SK-N-SH treated with all-trans-retinoic acid at 6 μM for 48 hours (cell line): ENCODE measurements at regions not wholly inside any gene's neighbourhood (a gene's known extent, or its start where the extent isn't known, plus 50 kb on each side); places are given as distances from the start of the nearest gene placed in this dataset.
A peak's percentile ranks its signal among the peaks of the same experiment; 100 is the strongest.

Experiments used
- ATAC-seq: fragments of 200-7000 bp; cut with Tn5 transposase; 3 replicates; pipeline ENCODE4 v1.9.1; 2020; ENCODE audit warnings: mild to moderate bottlenecking, moderate library complexity
- ARNTL ChIP-seq: fragments of 450-650 bp; formaldehyde crosslinking; IDR thresholded peaks from 2 replicates; pipeline ENCODE4 v1.5.0; 2020; ENCODE audit warnings: low read depth, mild to moderate bottlenecking, moderate library complexity, borderline replicate concordance
- BACH2 ChIP-seq: fragments of 250-450 bp; sonication (Bioruptor Pico); IDR thresholded peaks from 2 replicates; pipeline ENCODE4 v1.9.0; 2021; ENCODE audit warnings: mild to moderate bottlenecking, borderline replicate concordance
- ESRRG ChIP-seq: fragments of 250-450 bp; sonication (Bioruptor Pico); IDR thresholded peaks from 2 replicates; pipeline ENCODE4 v1.6.1; 2021; ENCODE audit warnings: mild to moderate bottlenecking
- GLIS3 ChIP-seq: fragments of 250-450 bp; sonication (Bioruptor Pico); IDR thresholded peaks from 2 replicates; pipeline ENCODE4 v1.5.0; 2020; ENCODE audit warnings: mild to moderate bottlenecking, moderate library complexity
- ISL1 ChIP-seq: fragments of 250-450 bp; sonication (Bioruptor Pico); IDR thresholded peaks from 2 replicates; pipeline ENCODE4 v2.1.2; 2022; ENCODE audit warnings: mild to moderate bottlenecking, moderate library complexity
- OSR1 ChIP-seq: fragments of 250-450 bp; sonication (Bioruptor Pico); IDR thresholded peaks from 2 replicates; pipeline ENCODE4 v1.8.0; 2022; ENCODE audit warnings: moderate library complexity, mild to moderate bottlenecking, inconsistent platforms
- PPARA ChIP-seq: fragments of 250-450 bp; sonication (Bioruptor Pico); IDR thresholded peaks from 2 replicates; pipeline ENCODE4 v1.5.0; 2020; ENCODE audit warnings: mild to moderate bottlenecking, borderline replicate concordance
- RARB ChIP-seq: fragments of 250-450 bp; sonication (Bioruptor Pico); IDR thresholded peaks from 2 replicates; pipeline ENCODE4 v1.8.0; 2021; ENCODE audit warnings: mild to moderate bottlenecking, moderate library complexity
- SNAI2 ChIP-seq: fragments of 250-450 bp; sonication (Bioruptor Pico); IDR thresholded peaks from 2 replicates; pipeline ENCODE4 v1.5.0; 2020; ENCODE audit warnings: mild to moderate bottlenecking, moderate library complexity
- TCF4 ChIP-seq: fragments of 250-450 bp; sonication (Bioruptor Pico); IDR thresholded peaks from 2 replicates; pipeline ENCODE4 v1.8.0; 2021; ENCODE audit warnings: mild to moderate bottlenecking, moderate library complexity, borderline replicate concordance
- TOX ChIP-seq: fragments of 250-450 bp; sonication (Bioruptor Pico); IDR thresholded peaks from 2 replicates; pipeline ENCODE4 v1.8.0; 2021; ENCODE audit warnings: mild to moderate bottlenecking, moderate library complexity, borderline replicate concordance
- TSHZ2 ChIP-seq: fragments of 250-450 bp; sonication (Bioruptor Pico); IDR thresholded peaks from 2 replicates; pipeline ENCODE4 v1.5.0; 2020; ENCODE audit warnings: mild to moderate bottlenecking, moderate library complexity
- ZC3H10 ChIP-seq: fragments of 250-450 bp; sonication (Bioruptor Pico); IDR thresholded peaks from 2 replicates; pipeline ENCODE4 v1.5.1; 2021; ENCODE audit warnings: mild to moderate bottlenecking, moderate library complexity
- ZFP3 ChIP-seq: fragments of 250-450 bp; sonication (Bioruptor Pico); IDR thresholded peaks from 2 replicates; pipeline ENCODE4 v1.5.0; 2020; ENCODE audit warnings: mild to moderate bottlenecking, moderate library complexity
- ZFP30 ChIP-seq: fragments of 450-650 bp; formaldehyde crosslinking; IDR thresholded peaks from 2 replicates; pipeline ENCODE4 v1.5.0; 2022; ENCODE audit warnings: mild to moderate bottlenecking, moderate library complexity
- ZNF565 ChIP-seq: fragments of 450-650 bp; formaldehyde crosslinking; conservative IDR thresholded peaks from 2 replicates; pipeline ENCODE4 v1.5.0; 2020; ENCODE audit warnings: low read depth, mild to moderate bottlenecking, moderate library complexity
- ZNF70 ChIP-seq: fragments of 450-650 bp; formaldehyde crosslinking; IDR thresholded peaks from 2 replicates; pipeline ENCODE4 v1.5.0; 2020; ENCODE audit warnings: mild to moderate bottlenecking, moderate library complexity
- ZNF8 ChIP-seq: fragments of 450-650 bp; formaldehyde crosslinking; IDR thresholded peaks from 2 replicates; pipeline ENCODE4 v1.5.0; 2020; ENCODE audit warnings: mild to moderate bottlenecking, moderate library complexity
- TF ChIP-seq, protein P1 (sequence below): fragments of 250-450 bp; sonication (Bioruptor Pico); IDR thresholded peaks from 2 replicates; pipeline ENCODE4 v1.8.0; 2021; ENCODE audit warnings: low read depth, mild to moderate bottlenecking, moderate library complexity, borderline replicate concordance
- TF ChIP-seq, protein P2 (sequence below): fragments of 250-450 bp; sonication (Bioruptor Pico); IDR thresholded peaks from 2 replicates; pipeline ENCODE4 v1.8.0; 2020; ENCODE audit warnings: mild to moderate bottlenecking, moderate library complexity, borderline replicate concordance
- TF ChIP-seq, protein P3 (sequence below): fragments of 250-450 bp; sonication (Bioruptor Pico); IDR thresholded peaks from 2 replicates; pipeline ENCODE4 v1.5.1; 2020; ENCODE audit warnings: low read depth, mild to moderate bottlenecking, moderate library complexity

DNA sequence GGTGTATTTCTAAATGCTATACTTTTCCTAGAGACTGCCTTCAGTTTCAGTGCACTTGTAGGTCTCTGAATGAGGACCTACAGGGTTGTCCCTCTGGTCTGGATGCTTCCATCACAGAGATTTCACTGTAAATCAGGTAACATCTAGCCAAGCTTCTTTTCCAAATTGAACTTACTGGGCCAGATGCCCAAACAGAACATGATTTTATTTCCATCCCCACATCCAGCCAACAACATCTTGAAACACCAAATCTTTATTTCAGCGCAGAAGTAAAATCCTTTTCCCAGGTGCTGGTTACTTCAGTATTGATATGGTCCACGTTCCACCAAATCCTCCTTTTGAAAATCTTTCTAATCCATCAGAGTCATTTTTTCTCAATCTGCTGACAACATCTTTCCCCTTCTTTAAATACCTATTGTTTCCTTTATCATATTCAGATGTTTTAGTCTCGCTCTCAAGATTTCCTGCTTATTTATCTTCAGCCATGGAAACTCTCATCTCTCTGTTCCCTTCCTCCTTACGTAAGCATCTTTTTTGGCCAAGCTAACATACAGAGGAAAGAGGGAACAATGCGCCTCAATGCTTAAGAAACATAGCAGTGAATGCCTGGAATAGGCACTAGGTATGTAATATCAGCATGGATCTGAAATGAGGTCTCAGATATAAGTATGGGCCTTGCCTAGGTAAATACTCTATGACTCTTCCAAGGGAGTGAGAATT lies 201.2 kb upstream of the MTNR1B start:
- ATAC-seq = no peak
- TF ChIP-seq, protein P1, sequence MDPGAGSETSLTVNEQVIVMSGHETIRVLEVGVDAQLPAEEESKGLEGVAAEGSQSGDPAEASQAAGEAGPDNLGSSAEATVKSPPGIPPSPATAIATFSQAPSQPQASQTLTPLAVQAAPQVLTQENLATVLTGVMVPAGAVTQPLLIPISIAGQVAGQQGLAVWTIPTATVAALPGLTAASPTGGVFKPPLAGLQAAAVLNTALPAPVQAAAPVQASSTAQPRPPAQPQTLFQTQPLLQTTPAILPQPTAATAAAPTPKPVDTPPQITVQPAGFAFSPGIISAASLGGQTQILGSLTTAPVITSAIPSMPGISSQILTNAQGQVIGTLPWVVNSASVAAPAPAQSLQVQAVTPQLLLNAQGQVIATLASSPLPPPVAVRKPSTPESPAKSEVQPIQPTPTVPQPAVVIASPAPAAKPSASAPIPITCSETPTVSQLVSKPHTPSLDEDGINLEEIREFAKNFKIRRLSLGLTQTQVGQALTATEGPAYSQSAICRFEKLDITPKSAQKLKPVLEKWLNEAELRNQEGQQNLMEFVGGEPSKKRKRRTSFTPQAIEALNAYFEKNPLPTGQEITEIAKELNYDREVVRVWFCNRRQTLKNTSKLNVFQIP (CRISPR knock-in tag) = no peak
- no peak for TF ChIP-seq TSHZ2 (CRISPR knock-in tag)
- TF ChIP-seq, protein P2, sequence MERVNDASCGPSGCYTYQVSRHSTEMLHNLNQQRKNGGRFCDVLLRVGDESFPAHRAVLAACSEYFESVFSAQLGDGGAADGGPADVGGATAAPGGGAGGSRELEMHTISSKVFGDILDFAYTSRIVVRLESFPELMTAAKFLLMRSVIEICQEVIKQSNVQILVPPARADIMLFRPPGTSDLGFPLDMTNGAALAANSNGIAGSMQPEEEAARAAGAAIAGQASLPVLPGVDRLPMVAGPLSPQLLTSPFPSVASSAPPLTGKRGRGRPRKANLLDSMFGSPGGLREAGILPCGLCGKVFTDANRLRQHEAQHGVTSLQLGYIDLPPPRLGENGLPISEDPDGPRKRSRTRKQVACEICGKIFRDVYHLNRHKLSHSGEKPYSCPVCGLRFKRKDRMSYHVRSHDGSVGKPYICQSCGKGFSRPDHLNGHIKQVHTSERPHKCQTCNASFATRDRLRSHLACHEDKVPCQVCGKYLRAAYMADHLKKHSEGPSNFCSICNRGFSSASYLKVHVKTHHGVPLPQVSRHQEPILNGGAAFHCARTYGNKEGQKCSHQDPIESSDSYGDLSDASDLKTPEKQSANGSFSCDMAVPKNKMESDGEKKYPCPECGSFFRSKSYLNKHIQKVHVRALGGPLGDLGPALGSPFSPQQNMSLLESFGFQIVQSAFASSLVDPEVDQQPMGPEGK (CRISPR knock-in tag) = no peak
- TF ChIP-seq ZNF70 = no peak
- TF ChIP-seq SNAI2 (CRISPR knock-in tag) = no peak
- TF ChIP-seq TCF4 (CRISPR knock-in tag) = no peak
- TF ChIP-seq RARB (CRISPR knock-in tag) = no peak
- no peak for TF ChIP-seq ZFP3 (CRISPR knock-in tag)
- no peak for TF ChIP-seq BACH2 (CRISPR knock-in tag)
- TF ChIP-seq PPARA = no peak
- no peak for TF ChIP-seq ISL1 (CRISPR knock-in tag)
- TF ChIP-seq, protein P3, sequence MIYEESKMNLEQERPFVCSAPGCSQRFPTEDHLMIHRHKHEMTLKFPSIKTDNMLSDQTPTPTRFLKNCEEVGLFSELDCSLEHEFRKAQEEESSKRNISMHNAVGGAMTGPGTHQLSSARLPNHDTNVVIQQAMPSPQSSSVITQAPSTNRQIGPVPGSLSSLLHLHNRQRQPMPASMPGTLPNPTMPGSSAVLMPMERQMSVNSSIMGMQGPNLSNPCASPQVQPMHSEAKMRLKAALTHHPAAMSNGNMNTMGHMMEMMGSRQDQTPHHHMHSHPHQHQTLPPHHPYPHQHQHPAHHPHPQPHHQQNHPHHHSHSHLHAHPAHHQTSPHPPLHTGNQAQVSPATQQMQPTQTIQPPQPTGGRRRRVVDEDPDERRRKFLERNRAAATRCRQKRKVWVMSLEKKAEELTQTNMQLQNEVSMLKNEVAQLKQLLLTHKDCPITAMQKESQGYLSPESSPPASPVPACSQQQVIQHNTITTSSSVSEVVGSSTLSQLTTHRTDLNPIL = no peak
- TF ChIP-seq ZC3H10 (CRISPR knock-in tag) = no peak
- no peak for TF ChIP-seq ZNF565 (CRISPR knock-in tag)
- TF ChIP-seq TOX (CRISPR knock-in tag) = no peak
- TF ChIP-seq GLIS3 = no peak
- no peak for TF ChIP-seq OSR1
- no peak for TF ChIP-seq ARNTL (CRISPR knock-in tag)
- TF ChIP-seq ZFP30 (CRISPR knock-in tag) = no peak
- no peak for TF ChIP-seq ESRRG
- TF ChIP-seq, all 23 proteins: peak for 0

DNA sequence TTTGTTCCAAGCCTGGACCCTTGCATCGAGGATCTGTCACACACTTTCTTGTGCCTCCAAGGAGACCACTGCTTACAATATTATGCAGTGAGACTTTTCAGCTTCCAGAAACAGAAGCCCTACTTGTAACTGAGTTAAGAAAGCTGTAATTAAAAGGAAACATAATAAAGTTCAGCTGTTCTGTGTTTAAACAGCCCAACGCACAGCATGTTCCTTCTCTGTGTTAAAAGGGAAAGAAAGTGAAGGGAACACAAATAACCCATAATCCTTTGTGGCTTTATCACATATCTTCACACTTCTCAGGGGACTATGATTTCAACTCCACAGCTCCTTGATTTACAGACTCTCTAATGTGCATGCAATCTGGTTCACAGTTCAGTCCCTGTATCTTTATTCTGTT lies 200.3 kb upstream of the MTNR1B start:
- ATAC-seq = no peak
- TF ChIP-seq ARNTL (CRISPR knock-in tag) (no peak), ZFP30 (CRISPR knock-in tag) (no peak), BACH2 (CRISPR knock-in tag) (no peak), TCF4 (CRISPR knock-in tag) (peak; percentile 71)

DNA sequence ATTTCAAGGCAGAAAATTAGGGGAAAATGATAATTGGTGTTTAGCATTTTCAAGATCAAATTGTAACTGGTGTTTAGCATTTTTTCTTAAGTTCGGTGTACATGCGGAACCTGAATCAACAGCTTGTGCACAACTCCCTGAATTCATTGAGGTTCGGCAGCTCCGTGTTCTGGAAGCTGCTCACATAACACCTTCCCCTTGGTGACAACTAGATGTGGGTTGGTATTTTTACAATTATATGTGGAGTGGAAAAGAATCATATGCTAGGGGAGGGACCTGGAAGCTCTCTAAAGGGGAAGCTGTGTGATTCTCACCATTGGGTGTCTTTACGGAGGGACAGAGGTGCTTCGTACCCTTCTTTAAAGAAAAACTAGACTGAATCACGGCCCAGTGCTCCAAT lies 199.0 kb upstream of the MTNR1B start:
- TF ChIP-seq, protein P2 (CRISPR knock-in tag) = no peak
- TF ChIP-seq ZNF565 (CRISPR knock-in tag) (no peak), SNAI2 (CRISPR knock-in tag) (no peak), OSR1 (no peak), ZNF8 (CRISPR knock-in tag) (no peak), ZFP3 (CRISPR knock-in tag) (no peak), RARB (CRISPR knock-in tag) (no peak), ZNF70 (no peak), GLIS3 (no peak)
- TF ChIP-seq, protein P1 (CRISPR knock-in tag) = no peak
- ATAC-seq = no peak
